ENCODE measurements at regions not wholly inside any gene's neighbourhood (a gene's known extent, or its start where the extent isn't known, plus 50 kb on each side); places are given as distances from the start of the nearest gene placed in this dataset.

GRCh38 chr11:32186118-32186517 is 95.2 kb downstream of the RCN1 start:
- TF ChIP-seq POLR2A (IDR thresholded peaks at IDR 0.05; ENCODE audit: low read length) (no peak), GATA1 (IDR thresholded peaks at IDR 0.05; ENCODE audit: low read depth, low read length) (no peak)

Data from erythroblast (primary cell).